HG03439 (cell line): ENCODE measurements at regions not wholly inside any gene's neighbourhood (a gene's known extent, or its start where the extent isn't known, plus 50 kb on each side); places are given as distances from the start of the nearest gene placed in this dataset.
"Not testable (repeated sequence)": the region's sequence is repeated elsewhere in the genome, so short reads cannot be mapped to it uniquely, and the experiment has no call there.

ENCODE experiments used
- ATAC-seq: cut with Tn5 transposase; IDR thresholded peaks from one replicate; pipeline ENCODE4 v1.9.1; 2021; ENCODE audit warnings: mild to moderate bottlenecking, moderate library complexity; ENCODE audit not compliant: unreplicated experiment

DNA sequence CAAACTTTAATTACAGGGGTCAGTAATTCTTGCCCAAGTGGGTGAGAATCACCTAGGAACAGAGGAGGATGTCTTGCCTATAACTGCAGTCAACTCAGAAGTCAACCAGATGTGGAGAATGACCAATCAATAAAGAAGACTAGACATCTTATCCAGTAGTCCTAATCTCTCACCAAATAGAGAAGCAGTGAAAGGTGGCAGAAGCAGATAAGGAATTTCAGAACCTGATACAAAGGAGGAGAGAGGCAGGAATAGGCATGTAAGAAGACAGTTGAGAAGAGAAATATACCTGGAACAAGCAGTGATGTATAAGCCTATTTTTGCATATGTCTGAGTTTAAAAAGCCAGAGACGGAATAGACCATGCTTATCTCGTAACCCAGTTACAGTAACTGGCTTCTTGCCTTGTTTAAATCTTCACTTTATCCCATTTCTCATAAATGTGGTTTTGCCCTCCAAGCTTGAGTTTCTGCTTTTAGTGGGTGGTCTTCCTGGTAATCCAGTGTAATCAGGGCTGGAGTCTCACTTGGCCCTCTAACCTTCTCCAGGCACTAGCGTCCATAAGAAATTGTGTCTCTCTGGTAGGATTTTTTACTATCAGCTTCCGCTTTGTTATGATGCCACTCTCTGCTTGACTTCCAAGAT is 401.0 kb downstream of the SUCLG1 start:
- no peak for ATAC-seq

DNA sequence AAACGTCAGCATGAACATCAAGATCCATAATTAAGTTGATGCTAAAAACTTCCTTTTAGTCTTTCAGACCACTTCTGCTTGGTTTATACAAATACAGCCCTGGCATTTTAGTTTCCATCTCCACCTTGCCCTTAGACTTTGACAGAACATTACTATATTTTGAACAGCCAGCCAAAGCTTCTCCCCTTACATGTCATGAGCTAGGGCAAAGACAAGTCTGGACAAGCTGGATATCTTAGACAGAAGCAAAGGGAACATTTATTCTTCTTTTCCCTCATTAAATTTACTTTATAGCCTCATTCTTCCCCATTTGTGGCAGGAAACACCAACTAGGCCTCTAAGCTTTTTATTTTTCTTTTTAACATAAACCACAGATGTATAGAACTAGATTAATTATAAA is 403.3 kb downstream of the SUCLG1 start:
- ATAC-seq = no peak

DNA sequence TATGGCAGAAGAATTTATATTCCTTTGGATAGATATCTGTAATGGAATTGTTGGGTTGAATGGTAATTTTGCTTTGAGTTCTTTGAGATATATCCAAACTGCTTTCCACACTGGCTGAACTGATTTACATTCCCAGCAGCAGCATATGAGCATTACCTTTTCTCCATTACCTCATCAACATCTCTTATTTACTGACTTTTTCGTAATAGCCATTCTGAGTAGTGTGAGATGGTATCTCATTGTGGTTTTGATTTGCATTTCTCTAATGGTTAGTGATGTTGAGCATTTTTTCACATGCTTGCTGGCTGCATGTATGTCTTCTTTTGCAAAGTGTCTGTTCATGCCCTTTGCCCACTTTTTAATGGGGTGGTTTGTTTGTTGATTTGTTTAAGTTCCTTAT is 404.5 kb downstream of the SUCLG1 start:
- not testable (repeated sequence) for ATAC-seq

DNA sequence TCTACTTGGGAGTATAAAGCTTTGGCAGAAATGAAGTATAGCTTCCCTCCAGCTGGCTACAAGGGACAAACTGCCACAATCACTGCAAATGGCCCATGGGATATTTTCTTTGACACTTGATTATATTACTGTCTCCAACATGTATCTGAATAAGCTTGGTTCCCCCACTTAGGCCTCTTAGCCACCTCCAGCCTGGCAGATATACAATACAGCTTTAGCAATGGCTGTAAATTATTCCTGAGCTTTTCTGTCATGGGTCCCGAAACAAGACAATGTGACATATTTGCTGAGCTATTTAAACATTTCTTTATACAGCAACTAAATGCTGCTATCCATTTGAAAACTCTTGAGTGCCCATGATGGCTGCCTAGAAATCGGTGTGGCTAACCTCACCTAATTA is 406.2 kb downstream of the SUCLG1 start:
- ATAC-seq = no peak

DNA sequence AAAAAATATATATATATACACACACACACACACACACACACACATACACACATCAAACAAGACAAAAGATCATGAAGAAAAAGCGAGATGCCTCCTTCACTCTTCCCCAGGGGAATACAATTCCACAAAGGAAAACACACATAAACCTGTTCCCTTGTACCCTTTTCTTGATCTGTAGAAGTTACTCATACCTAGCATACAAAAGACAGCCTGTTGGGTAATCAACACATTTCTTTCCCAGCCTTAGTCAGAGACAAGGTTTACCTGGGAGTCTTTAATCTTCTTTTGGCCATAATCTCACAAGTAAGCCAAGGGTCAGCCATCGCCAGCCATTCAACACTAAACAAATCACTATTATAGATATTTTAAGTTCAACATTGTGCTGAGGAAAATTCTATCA is 407.0 kb downstream of the SUCLG1 start:
- no peak for ATAC-seq

DNA sequence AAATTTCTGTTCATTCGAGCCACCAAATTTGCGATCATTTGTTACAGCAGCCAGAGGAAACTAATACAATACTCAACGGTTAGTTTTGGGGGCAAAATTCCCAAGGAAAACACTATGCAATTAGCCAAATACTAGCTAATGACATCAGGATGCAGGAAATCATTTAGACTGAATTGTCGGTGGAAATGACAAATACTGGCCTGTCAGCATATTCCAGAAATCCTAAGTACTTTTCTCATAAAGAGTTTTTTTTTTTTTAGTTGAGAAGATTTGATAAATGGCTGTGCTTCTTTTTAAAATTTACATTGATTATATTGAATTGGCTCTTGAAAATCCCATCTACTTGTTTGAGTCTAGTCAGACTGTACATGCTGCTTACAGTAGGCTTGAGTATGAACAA is 410.1 kb downstream of the SUCLG1 start:
- no peak for ATAC-seq

DNA sequence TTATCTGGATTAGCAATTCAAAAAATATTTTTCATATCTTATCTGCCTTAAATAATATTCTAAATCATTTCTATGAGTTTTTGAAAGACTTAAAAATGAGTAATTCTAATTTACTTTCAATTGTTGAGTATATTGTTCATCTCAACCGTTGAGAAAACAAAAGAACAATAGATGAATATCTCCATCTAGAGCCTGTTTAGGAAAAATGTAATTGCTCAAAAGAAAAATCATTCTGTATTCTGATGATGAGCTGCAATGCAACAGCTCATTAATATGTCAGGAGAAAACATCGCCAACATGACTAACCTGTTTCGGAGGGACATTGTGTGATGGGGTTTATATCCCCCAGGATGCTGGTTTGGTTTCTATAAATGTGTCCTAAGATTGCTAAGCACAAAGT is 417.6 kb downstream of the SUCLG1 start:
- no peak for ATAC-seq

DNA sequence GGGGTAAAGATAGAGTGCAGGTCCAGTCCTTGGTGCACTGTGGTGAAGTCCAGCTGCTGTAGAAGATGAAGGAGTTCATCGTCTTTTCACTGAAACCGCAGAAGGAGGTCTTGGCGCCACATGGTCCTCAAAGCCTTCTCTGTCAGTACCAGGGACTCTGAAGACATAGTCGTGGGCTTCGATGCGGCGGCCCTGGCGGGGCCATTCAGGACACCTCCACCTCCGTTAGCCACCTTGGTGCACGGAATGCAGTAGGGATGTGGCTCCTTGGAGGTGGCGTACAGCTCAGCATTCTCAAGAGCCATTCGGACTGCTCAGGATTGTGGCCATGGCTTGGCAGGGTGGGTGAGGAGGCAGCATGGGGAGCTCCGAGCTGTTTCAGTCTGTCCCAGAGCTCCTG is 418.8 kb downstream of the SUCLG1 start:
- ATAC-seq = no peak

DNA sequence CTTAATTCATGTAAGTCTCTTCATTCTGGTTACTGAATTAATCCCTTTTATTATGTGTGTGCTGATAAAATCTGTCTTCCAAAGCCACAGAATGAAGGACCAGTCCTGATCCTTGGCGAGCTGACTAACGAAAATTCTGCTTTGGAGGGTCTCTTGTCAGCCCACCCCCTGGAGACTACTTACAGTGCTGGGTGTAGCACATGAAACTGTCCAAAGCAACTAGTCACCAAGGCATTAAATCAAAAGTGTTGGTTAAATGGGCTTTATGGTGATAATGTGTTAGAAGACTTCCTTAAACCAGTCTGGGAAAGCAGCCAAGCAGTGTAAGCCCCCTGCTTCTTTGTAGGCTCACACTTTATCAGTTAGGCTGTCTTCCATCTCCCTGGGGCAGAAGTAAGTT is 420.2 kb downstream of the SUCLG1 start:
- ATAC-seq = no peak

DNA sequence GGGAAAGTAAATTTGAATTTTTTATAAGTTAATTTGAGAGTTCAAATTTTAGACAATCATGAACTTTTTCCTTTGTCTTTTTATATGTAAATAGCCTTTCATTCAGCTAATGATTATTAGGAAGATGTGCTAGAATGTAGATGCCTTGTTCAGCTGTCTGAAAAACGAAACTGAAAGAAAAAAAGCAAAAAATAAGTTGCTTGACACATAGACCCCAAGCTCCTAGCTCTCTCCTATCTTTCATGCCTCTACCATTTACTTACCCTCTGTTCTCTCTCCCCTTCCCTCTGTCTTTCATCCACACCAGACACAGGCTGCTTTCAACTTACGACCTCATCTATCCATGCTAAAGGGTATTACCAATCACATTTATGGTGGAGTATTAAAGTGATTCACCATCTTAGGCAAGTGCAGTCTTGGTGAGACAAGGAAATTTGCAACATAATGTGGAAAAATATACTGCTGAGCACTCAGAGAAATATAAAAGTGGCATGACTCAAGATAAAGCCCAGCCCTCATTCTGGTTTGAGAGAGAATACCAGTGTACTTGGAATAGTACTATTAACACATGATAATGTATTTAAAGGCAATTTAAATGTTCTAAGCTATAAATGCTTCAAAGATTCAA is 425.6 kb downstream of the SUCLG1 start:
- ATAC-seq = no peak

DNA sequence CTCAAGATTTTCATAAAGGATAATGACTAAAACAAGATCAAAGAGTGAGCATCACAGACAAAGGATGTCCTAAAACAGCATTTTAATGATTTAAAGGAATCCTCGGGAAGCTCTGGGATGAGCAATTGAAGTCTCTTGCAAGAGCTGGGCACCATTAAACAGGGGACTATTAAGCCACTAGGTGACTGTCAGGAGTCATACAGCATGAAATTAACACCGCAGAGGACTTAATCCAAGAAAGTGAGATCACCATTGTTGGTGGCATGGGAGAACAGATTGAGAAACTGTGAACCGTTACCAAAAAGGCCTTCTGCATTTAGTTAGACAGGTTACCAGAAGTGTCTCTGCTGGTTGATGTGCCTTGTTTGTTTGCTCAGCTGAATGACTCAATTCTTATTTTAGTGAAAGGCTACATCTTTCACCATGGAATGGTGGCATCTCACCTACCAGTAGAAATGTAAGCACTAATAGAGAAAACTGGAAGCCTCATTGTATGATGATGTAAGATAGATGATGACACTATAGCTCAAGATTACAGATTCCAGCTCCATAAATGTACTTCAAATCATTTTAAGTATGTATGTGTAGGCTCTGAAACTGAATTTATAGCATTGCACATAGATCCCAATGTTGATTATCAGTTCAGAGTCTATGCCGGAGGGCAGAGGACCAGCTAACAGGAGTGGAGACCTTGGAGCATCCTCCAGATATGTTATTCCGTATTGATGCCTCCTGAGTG is 427.6 kb downstream of the SUCLG1 start:
- no peak for ATAC-seq

DNA sequence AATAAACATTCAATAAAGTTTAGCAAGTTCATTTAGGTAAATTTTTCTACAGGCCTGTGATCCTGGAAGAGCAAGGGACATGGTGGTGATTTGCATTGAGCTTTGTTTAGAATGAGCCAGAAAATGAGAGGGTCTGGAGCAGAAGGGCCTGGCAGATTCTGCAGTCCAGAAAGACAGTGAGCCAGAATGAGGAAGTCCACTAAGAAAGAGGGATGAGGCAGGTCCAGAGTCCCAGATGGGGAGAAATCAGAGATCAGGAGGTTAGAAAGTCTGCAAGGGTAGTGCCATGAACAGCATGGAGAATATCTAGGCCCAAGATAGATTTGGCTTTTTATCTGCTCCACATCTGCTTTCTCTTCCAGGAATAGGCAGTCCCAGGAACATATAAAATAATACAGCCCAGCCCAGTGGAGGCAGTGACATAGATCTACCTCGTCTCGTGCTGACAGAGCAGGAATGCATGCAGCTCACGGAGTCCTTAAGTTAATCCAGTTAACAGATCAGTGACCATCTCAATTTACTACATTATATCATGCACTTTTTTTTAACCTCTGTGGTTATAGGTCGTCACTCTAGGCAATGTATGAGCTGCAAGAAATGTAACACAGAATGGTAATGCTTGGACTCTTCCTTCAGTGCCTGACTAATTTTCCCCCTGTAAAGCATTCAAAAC is 429.0 kb downstream of the SUCLG1 start:
- ATAC-seq = no peak

DNA sequence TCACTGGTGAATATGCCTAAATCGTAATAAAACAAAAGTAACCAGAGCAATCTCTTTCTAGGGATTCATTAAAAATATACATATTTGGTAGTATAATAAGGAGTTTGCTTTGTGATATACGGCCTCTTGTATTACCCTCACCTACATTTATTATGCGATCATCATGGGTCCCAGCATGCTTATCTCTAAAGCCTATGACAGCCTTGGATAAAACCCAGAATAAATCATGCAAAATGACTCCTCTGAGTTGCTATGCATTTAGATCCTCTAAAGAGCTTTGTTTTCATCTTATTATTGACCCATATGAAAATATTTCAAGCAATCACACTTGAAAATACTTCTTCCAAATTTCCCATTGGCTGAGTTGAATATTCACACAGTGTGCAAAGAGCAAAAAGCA is 432.3 kb downstream of the SUCLG1 start:
- ATAC-seq = no peak

DNA sequence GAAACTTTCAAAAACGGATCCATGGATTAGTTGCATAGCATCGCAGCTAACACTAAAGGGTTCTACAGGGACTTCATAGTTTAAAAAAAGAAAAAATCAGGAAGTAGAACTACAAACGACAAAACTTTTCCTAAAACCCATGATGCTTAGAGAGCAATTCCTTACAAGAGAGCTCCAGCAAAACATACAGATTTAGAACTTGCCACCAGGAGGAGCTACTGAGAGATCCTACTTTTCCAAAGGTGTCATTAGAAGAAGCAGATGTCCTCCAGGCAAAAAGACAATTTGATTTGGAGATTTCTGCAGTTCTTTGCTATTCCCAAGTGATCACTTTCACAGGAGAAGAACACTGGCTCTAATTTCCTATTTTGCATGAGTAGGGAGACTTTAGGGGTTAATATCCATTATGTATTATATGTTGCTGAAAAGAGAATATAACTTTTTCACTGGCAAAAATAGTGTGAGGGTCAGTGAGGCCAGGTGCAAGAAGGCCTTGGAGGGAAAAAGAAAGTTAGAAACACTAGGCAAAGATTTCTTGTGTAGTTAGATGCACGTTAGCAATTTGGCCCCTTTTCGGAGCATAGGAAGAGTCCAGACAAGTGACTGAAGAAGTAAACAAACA is 436.2 kb downstream of the SUCLG1 start:
- no peak for ATAC-seq

DNA sequence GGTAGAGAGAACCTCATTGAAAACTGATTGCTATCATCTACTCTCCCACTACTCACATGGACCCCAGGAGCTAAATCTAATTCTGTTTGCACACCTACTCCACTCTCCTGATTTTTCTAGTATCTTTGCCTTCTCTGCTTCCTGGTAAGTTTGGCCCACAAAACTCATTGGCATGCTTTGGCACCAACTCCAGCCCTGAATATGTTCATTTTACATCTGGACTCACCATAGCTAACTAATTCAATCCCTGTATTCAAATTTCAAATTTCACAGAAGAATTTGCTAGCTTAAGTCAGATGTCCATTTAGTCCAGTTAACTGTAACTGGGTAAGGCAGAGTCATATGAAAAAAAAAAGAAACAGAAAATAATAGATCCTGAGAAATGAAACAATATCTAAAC is 442.1 kb downstream of the SUCLG1 start:
- no peak for ATAC-seq

DNA sequence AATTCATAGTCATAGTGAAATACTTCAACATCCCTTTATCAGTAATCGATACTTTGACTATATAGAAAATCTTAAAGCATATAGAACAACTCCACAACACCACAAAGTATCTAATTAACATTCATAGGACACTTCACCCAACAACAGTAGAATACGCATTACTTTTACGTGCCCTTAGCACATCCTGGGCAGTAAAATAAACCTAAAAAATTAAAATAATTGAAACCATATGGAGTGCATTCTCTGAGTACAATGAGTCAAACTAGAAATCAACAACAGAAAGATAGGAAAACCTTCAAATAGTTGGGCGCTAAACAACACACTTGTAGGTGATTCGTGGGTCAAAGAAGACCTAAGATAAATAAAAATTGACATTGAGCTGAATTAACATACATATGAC is 442.9 kb downstream of the SUCLG1 start:
- no peak for ATAC-seq

DNA sequence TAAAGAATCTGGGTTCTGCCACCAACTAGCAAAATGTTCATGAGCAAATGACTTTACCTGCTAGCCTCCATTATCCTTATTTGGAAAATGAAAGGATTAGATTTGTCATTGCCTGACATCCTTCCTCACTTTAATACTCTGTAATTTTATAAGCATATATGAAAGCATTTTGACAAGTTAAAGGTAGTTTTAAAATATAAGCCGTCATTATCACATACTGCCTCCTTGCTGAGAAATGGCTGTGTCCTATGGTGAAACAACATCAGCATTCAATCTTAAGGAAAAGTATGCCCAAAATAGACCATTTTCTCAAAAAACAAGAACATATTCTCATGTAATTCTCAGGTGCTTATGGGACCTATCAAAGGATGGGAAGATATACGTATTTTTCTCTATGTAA is 461.2 kb downstream of the SUCLG1 start:
- no peak for ATAC-seq

DNA sequence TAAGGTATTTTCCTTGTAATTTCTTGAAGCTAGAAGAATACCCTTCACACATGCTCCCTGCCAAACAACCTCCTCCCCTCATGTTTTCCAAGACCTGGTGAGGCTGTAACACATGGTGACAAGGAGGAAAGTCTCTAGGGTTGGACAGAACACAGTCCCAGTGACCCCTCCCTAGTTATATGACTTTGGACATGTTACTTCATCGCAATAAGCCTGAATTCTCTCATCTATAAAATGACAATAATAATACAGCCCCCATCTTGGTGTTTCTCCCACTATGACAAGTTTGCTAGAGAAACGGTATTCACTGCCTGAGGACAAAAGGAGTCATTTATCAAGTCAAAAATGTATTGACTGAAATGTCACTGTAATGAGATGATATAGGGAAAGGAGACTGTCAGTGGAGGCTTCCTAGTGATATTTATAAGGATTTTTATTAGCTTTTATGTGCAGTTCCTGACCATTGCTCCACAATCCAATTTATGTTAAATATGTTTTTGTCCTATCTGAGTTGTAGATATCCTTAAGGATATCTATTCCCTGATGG is 464.4 kb downstream of the SUCLG1 start:
- ATAC-seq = no peak

DNA sequence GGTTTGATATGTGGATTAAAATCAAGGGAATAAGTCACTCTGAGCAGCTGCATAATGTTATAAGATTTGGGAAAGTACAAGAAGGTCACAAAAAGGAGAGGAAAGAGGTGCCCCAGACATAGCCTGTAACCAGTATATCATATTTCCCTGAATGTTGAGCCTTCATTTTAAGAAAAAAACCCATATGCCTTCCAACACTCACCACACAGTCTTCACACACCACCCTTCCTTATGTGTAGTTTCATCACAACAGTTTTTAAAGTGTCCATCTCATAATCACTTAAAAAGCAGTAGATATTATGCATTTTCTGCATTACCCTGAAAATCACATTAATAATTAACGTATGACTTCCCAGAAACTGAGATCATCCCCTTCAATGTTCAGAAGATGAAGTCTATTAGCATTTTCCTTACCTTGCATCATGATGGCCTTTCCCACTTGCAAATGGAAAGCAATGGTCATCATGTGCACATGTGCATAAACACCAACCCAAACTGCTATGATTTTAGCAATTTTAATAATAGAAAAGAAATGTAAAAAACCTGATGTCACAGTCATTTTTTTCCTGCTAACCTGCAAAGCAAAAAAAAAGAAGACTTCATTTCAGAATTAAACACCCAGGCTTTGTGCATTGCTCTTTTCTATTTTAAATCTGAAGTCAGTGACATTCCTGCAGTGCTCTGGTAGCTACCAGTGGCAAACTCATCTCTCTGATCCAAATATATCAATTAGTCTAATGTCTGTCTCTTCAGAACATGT is 465.0 kb downstream of the SUCLG1 start:
- no peak for ATAC-seq

DNA sequence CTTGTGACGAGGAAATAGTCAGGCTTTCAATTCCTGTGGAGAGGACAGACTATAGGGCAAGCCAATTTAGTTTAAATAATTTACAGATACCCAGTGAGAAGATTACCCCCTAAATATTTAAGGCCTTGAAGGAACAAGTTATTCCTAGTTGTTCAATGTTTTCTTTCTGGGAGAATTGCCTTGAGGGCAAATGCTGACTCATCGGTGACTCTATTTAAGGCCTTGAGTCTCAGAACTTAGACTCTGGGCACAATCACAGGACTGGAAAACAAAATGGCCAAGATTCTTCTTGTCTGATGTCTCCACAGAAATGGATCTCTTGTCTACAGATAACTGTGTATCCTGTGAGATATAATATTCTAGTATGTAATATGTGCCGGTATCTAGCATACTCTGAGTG is 467.1 kb downstream of the SUCLG1 start:
- ATAC-seq = no peak
